Progenitor cell of endocrine pancreas (in vitro differentiated cells): ENCODE measurements at regions not wholly inside any gene's neighbourhood (a gene's known extent, or its start where the extent isn't known, plus 50 kb on each side); places are given as distances from the start of the nearest gene placed in this dataset.
A peak's percentile ranks its signal among the peaks of the same experiment; 100 is the strongest.

Experiments used
- DNase-seq: peaks from one replicate; pipeline ENCODE4 v3.0.0; 2021; ENCODE audit warnings: low spot score; ENCODE audit not compliant: unreplicated experiment
- H3K27ac Mint-ChIP-seq: 2 replicates; pipeline ENCODE4 v1.8.0; 2021; ENCODE audit warnings: mild to moderate bottlenecking, moderate library complexity, mixed read lengths
- H3K27me3 Mint-ChIP-seq: 2 replicates; pipeline ENCODE4 v1.8.0; 2021; ENCODE audit warnings: mixed read lengths
- H3K36me3 Mint-ChIP-seq: 2 replicates; pipeline ENCODE4 v1.8.0; 2022; ENCODE audit warnings: mixed read lengths; ENCODE audit not compliant: insufficient read depth
- H3K4me1 Mint-ChIP-seq: 2 replicates; pipeline ENCODE4 v1.8.0; 2021; ENCODE audit warnings: low read depth, mixed read lengths
- H3K4me3 Mint-ChIP-seq: 2 replicates; pipeline ENCODE4 v1.8.0; 2021; ENCODE audit warnings: low read depth, mild to moderate bottlenecking, moderate library complexity, mixed read lengths
- H3K9me3 Mint-ChIP-seq: 2 replicates; pipeline ENCODE4 v1.8.0; 2021; ENCODE audit warnings: low read depth, mixed read lengths
- CTCF ChIP-seq: fragments of 200-600 bp; sonication (generic); IDR thresholded peaks from one replicate; pipeline ENCODE4 v1.5.0; 2021; ENCODE audit warnings: antibody characterized with exemption, mild to moderate bottlenecking; ENCODE audit not compliant: unreplicated experiment

GRCh38 chr17:77372444-77373298, 231.9 kb downstream of the SEC14L1 start:
- peaks cover 51% of the 10 kb centered on the region for H3K4me1 Mint-ChIP-seq
- peak overlapping the region; percentile 68 for H3K4me3 Mint-ChIP-seq
- H3K36me3 Mint-ChIP-seq: no peaks in the 10 kb centered on the region
- peak; percentile 81 for DNase-seq
- no peaks in the 10 kb centered on the region for H3K27me3 Mint-ChIP-seq
- peak; percentile 19 for TF ChIP-seq CTCF
- peak overlapping the region; percentile 91 for H3K27ac Mint-ChIP-seq
- H3K9me3 Mint-ChIP-seq: no peaks in the 10 kb centered on the region

- peak overlapping the region; percentile 99 for H3K27ac Mint-ChIP-seq
- no peaks in the 10 kb centered on the region for H3K9me3 Mint-ChIP-seq
- peak; percentile 26 for DNase-seq
- TF ChIP-seq CTCF: no peak
- peak overlapping the region; percentile 97 for H3K4me3 Mint-ChIP-seq
- no peaks in the 10 kb centered on the region for H3K36me3 Mint-ChIP-seq
- no peaks in the 10 kb centered on the region for H3K27me3 Mint-ChIP-seq
- H3K4me1 Mint-ChIP-seq: peaks cover 59% of the 10 kb centered on the region
Measured at GRCh38 chr17:77373299-77374169, 232.8 kb downstream of the SEC14L1 start.

- H3K9me3 Mint-ChIP-seq: no peaks in the 10 kb centered on the region
- peak; percentile 46 for TF ChIP-seq CTCF
- peak; percentile 73 for DNase-seq
- no peaks in the 10 kb centered on the region for H3K27me3 Mint-ChIP-seq
- peak overlapping the region; percentile 99 for H3K27ac Mint-ChIP-seq
- peaks cover 59% of the 10 kb centered on the region for H3K4me1 Mint-ChIP-seq
- H3K36me3 Mint-ChIP-seq: no peaks in the 10 kb centered on the region
- peak overlapping the region; percentile 97 for H3K4me3 Mint-ChIP-seq
Measured at GRCh38 chr17:77374170-77374936, 233.6 kb downstream of the SEC14L1 start.

- peaks cover 62% of the 10 kb centered on the region for H3K4me1 Mint-ChIP-seq
Measured at GRCh38 chr17:77375108-77375916, 234.5 kb downstream of the SEC14L1 start.

More at GRCh38 chr17:77375108-77375916, 234.5 kb downstream of the SEC14L1 start:
- Mint-ChIP-seq H3K4me3 (peak overlapping the region; percentile 97), H3K9me3 (no peaks in the 10 kb centered on the region), H3K27me3 (no peaks in the 10 kb centered on the region), H3K36me3 (no peaks in the 10 kb centered on the region), H3K27ac (peak overlapping the region; percentile 99)
- TF ChIP-seq CTCF: no peak
- DNase-seq: no peak
